ENCODE measurements at regions not wholly inside any gene's neighbourhood (a gene's known extent, or its start where the extent isn't known, plus 50 kb on each side); places are given as distances from the start of the nearest gene placed in this dataset.
A peak's percentile ranks its signal among the peaks of the same experiment; 100 is the strongest.

DNA sequence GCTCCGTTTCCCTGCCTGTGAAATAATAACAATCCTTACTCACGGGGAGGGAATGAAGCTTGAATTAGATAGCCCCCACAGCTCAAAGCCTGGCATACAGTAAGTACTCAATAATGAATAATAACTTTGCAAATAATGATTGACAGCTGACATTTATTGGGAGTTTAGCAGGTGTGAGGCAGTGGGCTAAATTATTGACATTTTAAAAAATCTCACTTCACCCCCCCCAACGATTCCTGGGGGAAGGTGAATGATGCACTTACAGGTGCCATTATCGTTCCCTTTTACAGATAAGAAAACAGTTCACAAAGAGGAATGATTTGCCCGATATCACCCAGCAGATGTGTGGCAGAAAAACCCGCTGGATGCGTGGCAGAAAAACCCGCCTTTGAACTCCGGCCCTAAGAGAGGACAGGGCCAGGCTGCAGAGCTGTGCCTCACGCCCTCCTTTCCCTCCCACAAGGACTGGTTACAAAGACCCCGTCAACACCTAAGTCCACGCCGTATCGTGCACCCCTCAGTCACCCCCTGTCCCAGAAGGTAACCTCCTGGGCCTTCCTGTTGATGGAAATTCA is 114.2 kb upstream of the PTPN1 start:
- peaks cover 45% of the 10 kb centered on the region for H3K4me1 Mint-ChIP-seq
- no peak for DNase-seq
- no peak overlapping the region for H3K27ac Mint-ChIP-seq
- H3K9me3 Mint-ChIP-seq, result no peaks in the 10 kb centered on the region
- TF ChIP-seq, protein P1, sequence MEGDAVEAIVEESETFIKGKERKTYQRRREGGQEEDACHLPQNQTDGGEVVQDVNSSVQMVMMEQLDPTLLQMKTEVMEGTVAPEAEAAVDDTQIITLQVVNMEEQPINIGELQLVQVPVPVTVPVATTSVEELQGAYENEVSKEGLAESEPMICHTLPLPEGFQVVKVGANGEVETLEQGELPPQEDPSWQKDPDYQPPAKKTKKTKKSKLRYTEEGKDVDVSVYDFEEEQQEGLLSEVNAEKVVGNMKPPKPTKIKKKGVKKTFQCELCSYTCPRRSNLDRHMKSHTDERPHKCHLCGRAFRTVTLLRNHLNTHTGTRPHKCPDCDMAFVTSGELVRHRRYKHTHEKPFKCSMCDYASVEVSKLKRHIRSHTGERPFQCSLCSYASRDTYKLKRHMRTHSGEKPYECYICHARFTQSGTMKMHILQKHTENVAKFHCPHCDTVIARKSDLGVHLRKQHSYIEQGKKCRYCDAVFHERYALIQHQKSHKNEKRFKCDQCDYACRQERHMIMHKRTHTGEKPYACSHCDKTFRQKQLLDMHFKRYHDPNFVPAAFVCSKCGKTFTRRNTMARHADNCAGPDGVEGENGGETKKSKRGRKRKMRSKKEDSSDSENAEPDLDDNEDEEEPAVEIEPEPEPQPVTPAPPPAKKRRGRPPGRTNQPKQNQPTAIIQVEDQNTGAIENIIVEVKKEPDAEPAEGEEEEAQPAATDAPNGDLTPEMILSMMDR (IDR thresholded peaks at IDR 0.05), result no peak
- no peaks in the 10 kb centered on the region for H3K36me3 Mint-ChIP-seq (ENCODE audit: low read depth)
- H3K4me3 Mint-ChIP-seq, result no peak overlapping the region
- H3K27me3 Mint-ChIP-seq (ENCODE audit: low read depth, poor library complexity), result peaks cover 9% of the 10 kb centered on the region

DNA sequence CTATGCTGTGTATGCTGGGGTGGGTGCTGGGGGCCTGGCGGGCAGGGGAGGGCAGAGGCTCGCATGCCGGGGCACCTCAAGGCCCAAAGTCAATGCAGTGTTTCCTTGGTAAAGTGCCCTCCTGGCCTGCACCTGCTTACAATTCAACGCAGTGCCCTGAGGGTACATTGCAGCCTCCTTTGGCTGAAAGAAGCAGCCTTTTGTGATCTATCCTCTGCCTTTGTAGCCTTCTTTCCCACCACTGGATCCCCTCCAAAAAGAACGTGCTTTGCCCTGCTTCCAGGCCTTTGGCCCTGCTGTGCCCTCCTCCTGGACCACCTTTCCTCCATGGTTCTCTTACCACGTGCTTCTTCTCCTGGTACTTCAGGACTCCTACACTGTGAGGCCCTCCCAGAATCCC is 113.6 kb upstream of the PTPN1 start:
- H3K4me3 Mint-ChIP-seq, result no peak overlapping the region
- H3K9me3 Mint-ChIP-seq, result no peaks in the 10 kb centered on the region
- no peaks in the 10 kb centered on the region for H3K36me3 Mint-ChIP-seq (ENCODE audit: low read depth)
- H3K4me1 Mint-ChIP-seq, result peaks cover 44% of the 10 kb centered on the region
- no peak overlapping the region for H3K27ac Mint-ChIP-seq
- DNase-seq, result no peak
- TF ChIP-seq, protein P1 (IDR thresholded peaks at IDR 0.05), result no peak
- H3K27me3 Mint-ChIP-seq (ENCODE audit: low read depth, poor library complexity), result peaks cover 7% of the 10 kb centered on the region

DNA sequence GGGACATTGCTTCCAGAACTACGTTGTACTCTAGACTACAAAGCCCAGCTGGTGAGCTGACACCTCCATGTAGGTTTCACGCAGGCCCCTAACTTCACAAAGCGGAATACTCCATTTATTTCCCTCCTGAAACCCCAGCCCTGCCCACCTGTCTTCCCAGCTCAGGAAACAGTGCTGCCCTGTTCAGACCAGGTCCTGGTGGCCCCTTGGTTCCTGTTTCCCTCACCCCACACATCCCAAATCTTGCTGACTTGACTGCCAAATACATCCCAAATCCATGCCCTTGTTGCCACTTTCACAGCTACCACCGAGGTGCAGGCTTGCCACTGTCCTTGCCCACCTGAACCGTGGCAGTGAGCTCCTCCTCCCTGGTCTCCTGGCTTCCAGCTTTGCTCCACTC is 113.1 kb upstream of the PTPN1 start:
- Mint-ChIP-seq H3K4me1 (peaks cover 46% of the 10 kb centered on the region), H3K27ac (no peak overlapping the region), H3K4me3 (no peak overlapping the region), H3K36me3 (ENCODE audit: low read depth) (no peaks in the 10 kb centered on the region), H3K9me3 (no peaks in the 10 kb centered on the region), H3K27me3 (ENCODE audit: low read depth, poor library complexity) (peaks cover 7% of the 10 kb centered on the region)
- DNase-seq, result no peak
- TF ChIP-seq, protein P1 (IDR thresholded peaks at IDR 0.05), result no peak

DNA sequence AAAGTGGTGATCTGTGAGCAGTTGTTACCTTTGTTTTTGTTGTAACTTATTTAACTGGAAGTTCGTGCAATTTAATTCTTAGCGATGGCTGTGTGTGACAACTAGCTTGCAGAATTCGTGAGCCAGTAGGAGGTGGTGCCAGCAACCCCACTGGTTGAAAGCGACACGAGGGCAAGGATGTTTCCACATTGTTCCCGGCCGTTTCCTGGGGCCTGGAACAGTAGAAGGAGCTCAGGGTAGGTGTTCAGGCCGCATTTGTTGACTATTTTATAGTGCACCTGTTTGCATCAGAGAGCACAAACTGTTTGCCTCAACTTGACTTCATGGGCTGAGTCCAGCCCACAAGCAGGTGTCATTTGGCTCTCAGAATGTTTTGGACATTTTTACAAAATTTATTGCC is 112.1 kb upstream of the PTPN1 start:
- no peak for DNase-seq
- H3K4me1 Mint-ChIP-seq, result peaks cover 47% of the 10 kb centered on the region
- TF ChIP-seq, protein P1 (IDR thresholded peaks at IDR 0.05), result no peak
- H3K36me3 Mint-ChIP-seq (ENCODE audit: low read depth), result no peaks in the 10 kb centered on the region
- peaks cover 7% of the 10 kb centered on the region for H3K27me3 Mint-ChIP-seq (ENCODE audit: low read depth, poor library complexity)
- H3K4me3 Mint-ChIP-seq, result no peak overlapping the region
- H3K9me3 Mint-ChIP-seq, result no peaks in the 10 kb centered on the region
- no peak overlapping the region for H3K27ac Mint-ChIP-seq

DNA sequence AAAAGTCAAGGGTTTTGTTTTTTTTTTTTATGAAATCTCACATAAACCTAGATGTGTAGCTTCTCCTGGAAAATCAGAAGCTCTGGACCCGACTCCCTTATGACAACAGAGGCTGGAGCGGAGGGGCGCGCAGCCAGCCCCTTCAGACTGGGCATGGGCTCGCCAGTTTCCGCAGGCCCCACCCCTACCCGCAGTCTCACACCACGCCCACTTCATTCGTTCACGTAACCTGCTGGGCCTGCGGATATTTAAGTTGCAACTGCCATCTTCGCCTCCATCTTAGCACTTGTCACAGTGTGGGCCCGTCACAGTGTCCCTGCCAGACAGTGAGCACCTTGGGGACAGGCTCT is 111.7 kb upstream of the PTPN1 start:
- no peak for DNase-seq
- Mint-ChIP-seq H3K4me3 (no peak overlapping the region), H3K27ac (no peak overlapping the region), H3K27me3 (ENCODE audit: low read depth, poor library complexity) (peaks cover 7% of the 10 kb centered on the region), H3K4me1 (peaks cover 47% of the 10 kb centered on the region), H3K36me3 (ENCODE audit: low read depth) (no peaks in the 10 kb centered on the region), H3K9me3 (no peaks in the 10 kb centered on the region)
- TF ChIP-seq, protein P1 (IDR thresholded peaks at IDR 0.05), result no peak

DNA sequence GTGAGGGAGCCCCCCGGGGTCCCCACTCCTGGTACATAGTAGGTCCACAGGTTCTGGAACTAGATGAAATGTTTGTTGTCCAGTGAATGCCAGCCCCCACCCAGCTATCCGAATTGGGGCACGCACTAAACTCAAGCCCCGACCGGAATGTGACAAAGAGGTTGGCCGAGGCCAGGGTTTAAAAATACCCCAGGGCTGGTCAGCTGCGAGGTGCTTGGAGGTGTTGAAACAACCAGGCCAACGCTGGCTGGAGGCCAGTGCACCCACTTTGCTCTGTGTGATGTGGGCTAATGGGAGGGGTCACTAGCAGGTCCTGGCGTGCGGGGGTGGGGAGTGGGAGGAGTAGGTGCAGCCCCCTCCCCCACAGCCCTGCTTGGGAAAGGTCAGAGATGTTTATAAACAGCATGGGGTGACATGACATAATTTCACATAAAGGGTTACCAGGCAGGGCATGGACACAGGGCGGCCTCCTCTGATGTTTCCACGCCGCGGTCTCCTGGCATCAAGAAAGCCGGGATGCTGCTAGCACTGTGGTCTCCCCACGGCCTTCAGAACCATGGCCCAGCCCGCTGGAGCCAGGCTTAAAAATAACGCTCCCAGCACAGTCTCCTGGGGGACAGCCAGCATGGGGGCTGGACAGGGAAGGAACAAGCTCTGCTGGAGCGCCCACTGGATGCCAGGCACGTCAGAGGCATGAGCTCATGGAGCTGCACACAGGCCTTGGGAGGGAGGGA is 111.2 kb upstream of the PTPN1 start:
- DNase-seq, result peak; percentile 23
- peaks cover 52% of the 10 kb centered on the region for H3K4me1 Mint-ChIP-seq
- TF ChIP-seq, protein P1 (IDR thresholded peaks at IDR 0.05), result no peak
- no peak overlapping the region for H3K27ac Mint-ChIP-seq
- H3K36me3 Mint-ChIP-seq (ENCODE audit: low read depth), result no peaks in the 10 kb centered on the region
- no peaks in the 10 kb centered on the region for H3K9me3 Mint-ChIP-seq
- H3K27me3 Mint-ChIP-seq (ENCODE audit: low read depth, poor library complexity), result peaks cover 10% of the 10 kb centered on the region
- H3K4me3 Mint-ChIP-seq, result no peak overlapping the region
